ENCODE measurements at regions not wholly inside any gene's neighbourhood (a gene's known extent, or its start where the extent isn't known, plus 50 kb on each side); places are given as distances from the start of the nearest gene placed in this dataset.

- intact Hi-C loops (cut with DNase I): no loop called here
- Histone ChIP-seq H3K27me3 (no peaks in the 10 kb centered on the region), H3K4me1 (peaks cover 28% of the 10 kb centered on the region), H3K4me3 (no peak overlapping the region), H3K36me3 (no peaks in the 10 kb centered on the region), H3K27ac (peak overlapping the region; percentile 96), H3K9me3 (no peaks in the 10 kb centered on the region)
- TF ChIP-seq, protein P1, sequence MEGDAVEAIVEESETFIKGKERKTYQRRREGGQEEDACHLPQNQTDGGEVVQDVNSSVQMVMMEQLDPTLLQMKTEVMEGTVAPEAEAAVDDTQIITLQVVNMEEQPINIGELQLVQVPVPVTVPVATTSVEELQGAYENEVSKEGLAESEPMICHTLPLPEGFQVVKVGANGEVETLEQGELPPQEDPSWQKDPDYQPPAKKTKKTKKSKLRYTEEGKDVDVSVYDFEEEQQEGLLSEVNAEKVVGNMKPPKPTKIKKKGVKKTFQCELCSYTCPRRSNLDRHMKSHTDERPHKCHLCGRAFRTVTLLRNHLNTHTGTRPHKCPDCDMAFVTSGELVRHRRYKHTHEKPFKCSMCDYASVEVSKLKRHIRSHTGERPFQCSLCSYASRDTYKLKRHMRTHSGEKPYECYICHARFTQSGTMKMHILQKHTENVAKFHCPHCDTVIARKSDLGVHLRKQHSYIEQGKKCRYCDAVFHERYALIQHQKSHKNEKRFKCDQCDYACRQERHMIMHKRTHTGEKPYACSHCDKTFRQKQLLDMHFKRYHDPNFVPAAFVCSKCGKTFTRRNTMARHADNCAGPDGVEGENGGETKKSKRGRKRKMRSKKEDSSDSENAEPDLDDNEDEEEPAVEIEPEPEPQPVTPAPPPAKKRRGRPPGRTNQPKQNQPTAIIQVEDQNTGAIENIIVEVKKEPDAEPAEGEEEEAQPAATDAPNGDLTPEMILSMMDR (IDR thresholded peaks at IDR 0.05): no peak
- TF ChIP-seq POLR2A (IDR thresholded peaks at IDR 0.05): no peak
- no peak for TF ChIP-seq POLR2AphosphoS5 (IDR thresholded peaks at IDR 0.05; ENCODE audit: insufficient read depth in 1 of 2, low read depth in 1 of 2)
- DNase-seq (ENCODE audit: extremely low spot score in 2 of 2): no peak
Measured at GRCh38 chr20:50318710-50319109, 128.1 kb downstream of the CEBPB start.

- no peaks in the 10 kb centered on the region for H3K9me3 ChIP-seq
- H3K4me1 ChIP-seq: peaks cover 26% of the 10 kb centered on the region
- no peaks in the 10 kb centered on the region for H3K36me3 ChIP-seq
- intact Hi-C loops (cut with DNase I): no loop called here
- no peak for DNase-seq (ENCODE audit: extremely low spot score in 2 of 2)
- peak overlapping the region; percentile 45 to 54 for H3K4me3 ChIP-seq
- H3K27me3 ChIP-seq: no peaks in the 10 kb centered on the region
- TF ChIP-seq, protein P1 (IDR thresholded peaks at IDR 0.05): no peak
- TF ChIP-seq POLR2A (IDR thresholded peaks at IDR 0.05) (no peak), POLR2AphosphoS5 (IDR thresholded peaks at IDR 0.05; ENCODE audit: insufficient read depth in 1 of 2, low read depth in 1 of 2) (no peak)
- H3K27ac ChIP-seq: peak overlapping the region; percentile 96
Measured at GRCh38 chr20:50320005-50320900, 129.6 kb downstream of the CEBPB start.

GRCh38 chr20:50320901-50321796, 130.5 kb downstream of the CEBPB start:
- TF ChIP-seq POLR2A (IDR thresholded peaks at IDR 0.05) (peak in 1 of 2 donors; percentile 80), POLR2AphosphoS5 (IDR thresholded peaks at IDR 0.05; ENCODE audit: insufficient read depth in 1 of 2, low read depth in 1 of 2) (peak; percentile 86 to 99)
- TF ChIP-seq, protein P1 (IDR thresholded peaks at IDR 0.05): peak in 1 of 3 experiments; percentile 4
- no peaks in the 10 kb centered on the region for H3K36me3 ChIP-seq
- no peaks in the 10 kb centered on the region for H3K9me3 ChIP-seq
- peak overlapping the region; percentile 96 for H3K27ac ChIP-seq
- peaks cover 26% of the 10 kb centered on the region for H3K4me1 ChIP-seq
- no peaks in the 10 kb centered on the region for H3K27me3 ChIP-seq
- peak overlapping the region; percentile 45 to 54 for H3K4me3 ChIP-seq
- DNase-seq (ENCODE audit: extremely low spot score in 2 of 2): no peak
- intact Hi-C loops (cut with DNase I): no loop called here

GRCh38 chr20:50321797-50322480, 131.3 kb downstream of the CEBPB start:
- peak overlapping the region in 1 of 2 donors; percentile 54 for H3K4me3 ChIP-seq

More at GRCh38 chr20:50321797-50322480, 131.3 kb downstream of the CEBPB start:
- no peak for DNase-seq (ENCODE audit: extremely low spot score in 2 of 2)
- Histone ChIP-seq H3K36me3 (no peaks in the 10 kb centered on the region), H3K9me3 (no peaks in the 10 kb centered on the region), H3K27me3 (no peaks in the 10 kb centered on the region), H3K4me1 (peaks cover 26% of the 10 kb centered on the region), H3K27ac (peak overlapping the region; percentile 96)
- intact Hi-C loops (cut with DNase I): no loop called here
- no peak for TF ChIP-seq POLR2A (IDR thresholded peaks at IDR 0.05)
- TF ChIP-seq, protein P1 (IDR thresholded peaks at IDR 0.05): no peak
- TF ChIP-seq POLR2AphosphoS5 (IDR thresholded peaks at IDR 0.05; ENCODE audit: insufficient read depth in 1 of 2, low read depth in 1 of 2): no peak
